ENCODE measurements at regions not wholly inside any gene's neighbourhood (a gene's known extent, or its start where the extent isn't known, plus 50 kb on each side); places are given as distances from the start of the nearest gene placed in this dataset.
"Not testable (repeated sequence)": the region's sequence is repeated elsewhere in the genome, so short reads cannot be mapped to it uniquely, and the experiment has no call there.

GRCh38 chr15:39251413-39252133 is 329.3 kb upstream of the THBS1 start:
- no peaks in the 10 kb centered on the region for H3K36me3 Mint-ChIP-seq
- H3K27me3 Mint-ChIP-seq = no peaks in the 10 kb centered on the region
- peak; percentile 60 to 81 for ATAC-seq (replicated peaks)
- H3K4me1 Mint-ChIP-seq = no peaks in the 10 kb centered on the region
- no peak overlapping the region for H3K27ac Mint-ChIP-seq
- no peak for DNase-seq
- H3K9me3 Mint-ChIP-seq = no peaks in the 10 kb centered on the region
- no peak overlapping the region for H3K4me3 Mint-ChIP-seq

- Mint-ChIP-seq H3K27ac (no peak overlapping the region), H3K27me3 (no peaks in the 10 kb centered on the region), H3K9me3 (no peaks in the 10 kb centered on the region)
These were observed 328.8 kb upstream of the THBS1 start for GRCh38 chr15:39252134-39252470.

DNA sequence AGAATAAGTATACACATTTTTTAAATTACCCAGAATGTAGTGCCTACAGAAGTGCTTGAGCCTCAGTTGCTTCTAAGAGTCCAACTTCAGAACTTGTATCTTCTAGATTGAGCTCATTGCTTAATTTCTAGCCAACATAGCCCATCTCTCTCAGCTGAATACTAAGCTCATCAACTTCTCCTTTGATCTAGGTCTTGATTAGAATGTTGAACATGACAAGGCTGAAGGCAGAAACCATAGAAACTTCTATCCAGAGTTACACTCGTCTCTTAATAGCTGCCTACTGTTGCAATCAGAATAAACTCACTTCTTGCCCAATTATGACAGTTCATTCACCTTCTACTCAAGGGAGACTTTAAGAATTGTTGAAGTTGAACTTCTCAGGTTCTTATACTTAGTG is 327.3 kb upstream of the THBS1 start:
- Mint-ChIP-seq H3K27me3 (no peaks in the 10 kb centered on the region), H3K9me3 (no peaks in the 10 kb centered on the region), H3K36me3 (no peaks in the 10 kb centered on the region), H3K4me1 (no peaks in the 10 kb centered on the region), H3K27ac (no peak overlapping the region), H3K4me3 (no peak overlapping the region)
- DNase-seq (no peak), ATAC-seq (replicated peaks) (no peak)

More at GRCh38 chr15:39252134-39252470, 328.8 kb upstream of the THBS1 start:
- ATAC-seq (replicated peaks) (no peak), DNase-seq (no peak)
- Mint-ChIP-seq H3K4me3 (no peak overlapping the region), H3K36me3 (no peaks in the 10 kb centered on the region), H3K4me1 (no peaks in the 10 kb centered on the region)

GRCh38 chr15:39254181-39254580 is 326.7 kb upstream of the THBS1 start:
- Mint-ChIP-seq H3K4me1 (no peaks in the 10 kb centered on the region), H3K4me3 (no peak overlapping the region), H3K27ac (no peak overlapping the region), H3K36me3 (no peaks in the 10 kb centered on the region), H3K27me3 (no peaks in the 10 kb centered on the region), H3K9me3 (no peaks in the 10 kb centered on the region)
- ATAC-seq (replicated peaks) (no peak), DNase-seq (no peak)

- no peak overlapping the region for H3K27ac Mint-ChIP-seq
- no peaks in the 10 kb centered on the region for H3K9me3 Mint-ChIP-seq
- no peaks in the 10 kb centered on the region for H3K27me3 Mint-ChIP-seq
- H3K4me1 Mint-ChIP-seq = no peaks in the 10 kb centered on the region
- ATAC-seq (replicated peaks) = no peak
- H3K36me3 Mint-ChIP-seq = no peaks in the 10 kb centered on the region
- DNase-seq = no peak
- H3K4me3 Mint-ChIP-seq = no peak overlapping the region
These were observed 325.1 kb upstream of the THBS1 start for GRCh38 chr15:39255760-39256159.

GRCh38 chr15:39260391-39260790 is 320.5 kb upstream of the THBS1 start:
- no peak overlapping the region for H3K4me3 Mint-ChIP-seq
- H3K27ac Mint-ChIP-seq = no peak overlapping the region
- H3K4me1 Mint-ChIP-seq = no peaks in the 10 kb centered on the region
- H3K36me3 Mint-ChIP-seq = no peaks in the 10 kb centered on the region
- DNase-seq (no peak), ATAC-seq (replicated peaks) (no peak)
- H3K9me3 Mint-ChIP-seq = no peaks in the 10 kb centered on the region
- H3K27me3 Mint-ChIP-seq = no peaks in the 10 kb centered on the region

DNA sequence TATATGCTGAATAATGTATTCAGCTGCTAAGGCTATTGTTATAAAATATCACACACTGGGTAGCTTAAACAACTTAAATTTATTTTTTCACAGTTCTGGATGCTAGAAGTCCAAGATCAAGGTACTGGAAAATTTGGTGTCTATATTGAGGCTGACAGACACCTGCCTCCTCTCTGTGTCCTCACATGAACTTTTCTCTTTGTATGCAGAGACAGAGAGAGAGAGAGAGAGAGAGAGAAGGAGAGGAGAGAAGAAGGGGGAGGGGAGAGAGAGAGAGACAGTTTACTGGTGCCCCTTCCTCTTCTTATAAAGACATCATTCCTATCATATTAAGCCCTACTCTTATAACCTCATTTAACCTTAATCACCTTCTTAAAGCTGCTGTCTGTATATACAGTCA is 320.1 kb upstream of the THBS1 start:
- Mint-ChIP-seq H3K4me1 (no peaks in the 10 kb centered on the region), H3K27ac (no peak overlapping the region), H3K36me3 (no peaks in the 10 kb centered on the region), H3K27me3 (no peaks in the 10 kb centered on the region), H3K9me3 (no peaks in the 10 kb centered on the region), H3K4me3 (no peak overlapping the region)
- DNase-seq (no peak), ATAC-seq (replicated peaks) (no peak)

DNA sequence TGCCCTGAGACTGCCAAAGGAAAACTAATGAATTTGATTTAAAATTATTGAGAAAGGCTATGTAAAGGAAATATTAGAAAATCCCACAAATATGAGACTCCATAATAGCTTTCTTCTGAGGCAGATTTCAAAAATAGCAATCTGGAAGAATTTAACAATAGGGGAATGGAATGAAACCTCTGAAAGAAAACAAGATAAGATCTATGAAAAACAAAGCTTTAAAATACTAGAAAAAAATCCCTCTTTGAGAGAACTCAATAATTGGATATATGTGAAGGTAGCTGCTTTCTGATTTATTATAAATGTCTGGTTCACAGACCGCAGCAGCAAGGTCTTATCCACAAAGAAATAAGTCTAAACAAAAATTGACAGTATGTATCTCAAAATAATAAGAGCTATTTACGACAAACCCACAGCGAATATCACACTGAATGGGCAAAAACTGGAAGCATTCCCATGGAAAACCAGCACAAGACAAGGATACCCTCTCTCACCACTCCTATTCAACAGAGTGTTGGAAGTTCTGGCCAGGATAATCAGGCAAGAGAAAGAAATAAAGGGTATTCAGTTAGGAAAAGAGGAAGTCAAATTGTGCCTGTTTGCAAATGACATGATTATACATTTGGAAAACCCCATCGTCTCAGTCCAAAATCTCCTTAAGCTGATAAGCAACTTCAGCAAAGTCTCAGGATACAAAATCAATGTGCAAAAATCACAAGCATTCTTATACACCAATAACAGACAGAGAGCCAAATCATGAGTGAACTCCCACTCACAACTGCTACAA is 319.3 kb upstream of the THBS1 start:
- not testable (repeated sequence) for H3K27me3 Mint-ChIP-seq; H3K27ac Mint-ChIP-seq; DNase-seq; ATAC-seq (replicated peaks); H3K4me1 Mint-ChIP-seq; H3K9me3 Mint-ChIP-seq; H3K4me3 Mint-ChIP-seq; H3K36me3 Mint-ChIP-seq

DNA sequence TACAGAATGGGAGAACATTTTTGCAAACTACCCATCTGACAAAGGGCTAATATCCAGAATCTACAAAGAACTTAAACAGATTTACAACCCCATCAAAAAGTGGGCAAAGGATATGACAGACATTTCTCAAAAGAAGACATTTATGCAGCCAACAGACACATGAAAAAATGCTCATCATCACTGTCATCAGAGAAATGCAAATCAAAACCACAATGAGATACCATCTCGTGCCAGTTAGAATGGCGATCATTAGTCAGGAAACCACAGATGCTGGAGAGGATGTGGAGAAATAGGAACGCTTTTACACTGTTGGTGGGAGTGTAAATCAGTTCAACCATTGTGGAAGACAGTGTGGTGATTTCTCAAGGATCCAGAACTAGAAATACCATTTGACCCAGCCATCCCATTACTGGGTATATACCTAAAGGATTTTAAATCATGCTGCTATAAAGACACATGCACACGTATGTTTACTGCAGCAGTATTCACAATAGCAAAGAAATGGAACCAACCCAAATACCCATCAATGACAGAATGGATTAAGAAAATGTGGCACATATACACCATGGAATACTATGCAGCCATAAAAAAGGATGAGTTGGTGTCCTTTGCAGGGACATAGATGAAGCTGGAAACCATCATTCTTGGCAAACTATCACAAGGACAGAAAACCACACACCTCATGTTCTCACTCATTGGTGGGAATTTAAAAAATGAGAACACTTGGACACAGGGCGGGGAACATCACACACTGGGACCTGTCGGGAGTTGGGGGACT is 317.7 kb upstream of the THBS1 start:
- H3K27me3 Mint-ChIP-seq; H3K36me3 Mint-ChIP-seq; H3K4me1 Mint-ChIP-seq; DNase-seq; H3K9me3 Mint-ChIP-seq; H3K4me3 Mint-ChIP-seq; ATAC-seq (replicated peaks); H3K27ac Mint-ChIP-seq: not testable (repeated sequence)

DNA sequence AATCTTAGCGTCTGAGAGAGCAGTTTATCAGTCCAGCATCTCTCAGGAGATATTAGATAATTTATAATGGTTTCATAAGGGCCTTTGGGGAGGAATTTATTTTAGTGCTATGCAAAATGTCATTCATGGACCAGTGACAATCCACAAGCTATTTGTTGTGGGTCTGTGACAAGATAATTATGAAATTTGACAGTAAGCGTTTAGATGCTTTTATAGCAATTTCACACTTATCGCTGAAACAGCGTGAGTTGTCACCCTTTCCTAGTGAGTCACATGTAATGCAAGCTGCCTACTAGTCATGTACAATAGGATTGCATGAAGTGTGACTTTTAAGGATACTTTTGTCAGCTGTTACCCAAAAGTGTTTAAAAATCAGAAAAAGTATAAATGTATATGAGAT is 315.6 kb upstream of the THBS1 start:
- Mint-ChIP-seq H3K4me3 (no peak overlapping the region), H3K27me3 (no peaks in the 10 kb centered on the region), H3K9me3 (no peaks in the 10 kb centered on the region), H3K36me3 (no peaks in the 10 kb centered on the region), H3K27ac (no peak overlapping the region), H3K4me1 (no peaks in the 10 kb centered on the region)
- no peak for DNase-seq
- no peak for ATAC-seq (replicated peaks)

DNA sequence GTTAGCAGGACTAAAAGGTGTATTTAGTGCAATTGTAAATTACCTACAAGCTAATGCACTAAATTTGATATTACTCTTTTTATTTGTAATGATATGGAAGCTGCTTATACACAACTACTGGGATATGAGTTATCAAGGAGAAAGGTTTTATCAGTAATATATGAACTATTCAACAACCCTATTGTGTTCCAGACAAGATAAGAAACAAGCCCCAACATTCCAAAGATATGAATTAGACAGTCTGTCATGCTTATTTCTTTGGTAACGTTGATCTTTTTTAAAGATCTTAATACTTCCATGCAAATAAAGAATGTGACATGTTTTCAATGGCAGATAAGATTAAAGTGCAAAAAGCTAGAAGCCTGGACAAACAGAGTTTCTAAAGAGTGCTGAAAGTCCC is 314.0 kb upstream of the THBS1 start:
- ATAC-seq (replicated peaks) (no peak), DNase-seq (no peak)
- Mint-ChIP-seq H3K9me3 (no peaks in the 10 kb centered on the region), H3K4me3 (no peak overlapping the region), H3K36me3 (no peaks in the 10 kb centered on the region), H3K4me1 (no peaks in the 10 kb centered on the region), H3K27me3 (no peaks in the 10 kb centered on the region), H3K27ac (no peak overlapping the region)

GRCh38 chr15:39267685-39268084 is 313.2 kb upstream of the THBS1 start:
- Mint-ChIP-seq H3K27ac (no peak overlapping the region), H3K9me3 (no peaks in the 10 kb centered on the region), H3K4me3 (no peak overlapping the region), H3K4me1 (no peaks in the 10 kb centered on the region), H3K27me3 (no peaks in the 10 kb centered on the region), H3K36me3 (no peaks in the 10 kb centered on the region)
- DNase-seq (no peak), ATAC-seq (replicated peaks) (no peak)

- Mint-ChIP-seq H3K27ac (no peak overlapping the region), H3K9me3 (no peaks in the 10 kb centered on the region), H3K4me1 (no peaks in the 10 kb centered on the region), H3K4me3 (no peak overlapping the region), H3K27me3 (no peaks in the 10 kb centered on the region), H3K36me3 (no peaks in the 10 kb centered on the region)
- ATAC-seq (replicated peaks) = no peak
- DNase-seq = no peak
These were observed 311.5 kb upstream of the THBS1 start for GRCh38 chr15:39269352-39269751.

DNA sequence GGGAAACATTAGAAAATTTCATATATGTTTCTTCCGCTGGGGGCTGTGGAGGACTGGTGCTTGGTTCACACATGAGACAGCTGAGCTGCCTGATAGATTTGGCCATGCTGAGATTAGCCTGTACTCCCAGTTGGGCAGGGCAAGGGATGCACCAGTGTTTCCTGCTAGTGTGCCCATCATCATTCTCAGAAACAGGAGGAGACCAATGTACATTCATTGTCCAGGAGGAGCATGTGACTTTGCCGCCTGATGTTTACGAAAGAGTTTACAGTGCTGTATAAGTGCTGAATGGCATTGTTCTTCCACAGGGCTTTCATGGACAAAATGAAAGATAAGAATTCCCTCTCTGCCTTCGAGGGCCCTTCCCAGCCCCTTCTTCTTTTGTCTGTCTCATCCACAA is 311.1 kb upstream of the THBS1 start:
- Mint-ChIP-seq H3K27ac (no peak overlapping the region), H3K9me3 (no peaks in the 10 kb centered on the region), H3K27me3 (no peaks in the 10 kb centered on the region), H3K4me3 (no peak overlapping the region), H3K4me1 (no peaks in the 10 kb centered on the region), H3K36me3 (no peaks in the 10 kb centered on the region)
- DNase-seq (no peak), ATAC-seq (replicated peaks) (no peak)

Data from stimulated activated naive B cell treated with anti-CD40 and anti-IgM and Interleukin-4, amounts not matched to agents 10 μg/mL and 1 μg/mL and 100 μg/mL, for 72 hours (primary cell).